Fibroblast of peridontal ligament (primary cell): ENCODE measurements at regions not wholly inside any gene's neighbourhood (a gene's known extent, or its start where the extent isn't known, plus 50 kb on each side); places are given as distances from the start of the nearest gene placed in this dataset.
"Not testable (repeated sequence)": the region's sequence is repeated elsewhere in the genome, so short reads cannot be mapped to it uniquely, and the experiment has no call there.

Experiments used
- DNase-seq: peaks from one replicate; pipeline ENCODE4 v3.0.0-alpha.2; 2010; ENCODE audit errors: extremely low read depth

- DNase-seq = not testable (repeated sequence)
Measured at GRCh38 chr6:84821314-84821713, 56.9 kb upstream of the TBX18 start.

GRCh38 chr6:84816741-84817140 is 52.3 kb upstream of the TBX18 start:
- DNase-seq = no peak

- DNase-seq = no peak
Measured at GRCh38 chr6:84815896-84816735, 51.7 kb upstream of the TBX18 start.
